ENCODE measurements at regions not wholly inside any gene's neighbourhood (a gene's known extent, or its start where the extent isn't known, plus 50 kb on each side); places are given as distances from the start of the nearest gene placed in this dataset.

GRCh38 chr17:68718465-68718864 is 117.3 kb upstream of the FAM20A start:
- no peak overlapping the region for H3K4me3 ChIP-seq
- H3K9me3 ChIP-seq, result no peaks in the 10 kb centered on the region
- intact Hi-C loops (cut with DNase I; ENCODE audit: low total_unique reads) (no loop called here), in situ Hi-C loops (cut with MboI; ENCODE audit: low pct_ligation_motif_present in 1 of 4, low pct_unique_long_range_greater_than_20kb in 1 of 4, low sequenced_read_pairs in 3 of 4) (no loop called here)
- no peaks in the 10 kb centered on the region for H3K4me1 ChIP-seq
- no peaks in the 10 kb centered on the region for H3K36me3 ChIP-seq
- no peak overlapping the region for H3K27ac ChIP-seq
- DNase-seq, result no peak
- TF ChIP-seq POLR2AphosphoS5 (IDR thresholded peaks at IDR 0.05), result no peak
- TF ChIP-seq CTCF (IDR thresholded peaks at IDR 0.05), result no peak
- TF ChIP-seq EP300 (IDR thresholded peaks at IDR 0.05; ENCODE audit: low read depth), result no peak
- TF ChIP-seq POLR2A (IDR thresholded peaks at IDR 0.05), result no peak
- no peaks in the 10 kb centered on the region for H3K27me3 ChIP-seq

GRCh38 chr17:68714676-68715075 is 113.5 kb upstream of the FAM20A start:
- H3K36me3 ChIP-seq, result no peaks in the 10 kb centered on the region
- no peak overlapping the region for H3K27ac ChIP-seq
- H3K4me3 ChIP-seq, result no peak overlapping the region
- DNase-seq, result no peak
- intact Hi-C loops (cut with DNase I; ENCODE audit: low total_unique reads), result no loop called here
- no peak for TF ChIP-seq POLR2A (IDR thresholded peaks at IDR 0.05)
- no peak for TF ChIP-seq POLR2AphosphoS5 (IDR thresholded peaks at IDR 0.05)
- no peak for TF ChIP-seq CTCF (IDR thresholded peaks at IDR 0.05)
- no peak for TF ChIP-seq EP300 (IDR thresholded peaks at IDR 0.05; ENCODE audit: low read depth)
- 69% methylated on average over 2 of the region's 2 CpGs; no CpG with 5 or more reads in 1 of the 2 donors for WGBS, 2 donors (ENCODE audit: low coverage in 1 of 2)
- H3K4me1 ChIP-seq, result no peaks in the 10 kb centered on the region
- H3K27me3 ChIP-seq, result no peaks in the 10 kb centered on the region
- in situ Hi-C loops (cut with MboI; ENCODE audit: low pct_ligation_motif_present in 1 of 4, low pct_unique_long_range_greater_than_20kb in 1 of 4, low sequenced_read_pairs in 3 of 4), result no loop called here
- no peaks in the 10 kb centered on the region for H3K9me3 ChIP-seq

GRCh38 chr17:68711858-68712257 is 110.7 kb upstream of the FAM20A start:
- Histone ChIP-seq H3K27me3 (no peaks in the 10 kb centered on the region), H3K36me3 (no peaks in the 10 kb centered on the region), H3K4me3 (no peak overlapping the region), H3K4me1 (no peaks in the 10 kb centered on the region), H3K27ac (no peak overlapping the region), H3K9me3 (no peaks in the 10 kb centered on the region)
- TF ChIP-seq POLR2AphosphoS5 (IDR thresholded peaks at IDR 0.05) (no peak), EP300 (IDR thresholded peaks at IDR 0.05; ENCODE audit: low read depth) (no peak), POLR2A (IDR thresholded peaks at IDR 0.05) (no peak), CTCF (IDR thresholded peaks at IDR 0.05) (no peak)
- intact Hi-C loops (cut with DNase I; ENCODE audit: low total_unique reads), result no loop called here
- in situ Hi-C loops (cut with MboI; ENCODE audit: low pct_ligation_motif_present in 1 of 4, low pct_unique_long_range_greater_than_20kb in 1 of 4, low sequenced_read_pairs in 3 of 4), result no loop called here
- no peak for DNase-seq
- 29 to 39% methylated on average over 4 of the region's 4 CpGs for WGBS, 2 donors (ENCODE audit: low coverage in 1 of 2)

- Histone ChIP-seq H3K36me3 (no peaks in the 10 kb centered on the region), H3K4me3 (no peak overlapping the region), H3K4me1 (no peaks in the 10 kb centered on the region), H3K9me3 (no peaks in the 10 kb centered on the region), H3K27me3 (no peaks in the 10 kb centered on the region), H3K27ac (no peak overlapping the region)
- 93% methylated on average over 1 of the region's 1 CpG; no CpG with 5 or more reads in 1 of the 2 donors for WGBS, 2 donors (ENCODE audit: low coverage in 1 of 2)
- DNase-seq, result no peak
- in situ Hi-C loops (cut with MboI; ENCODE audit: low pct_ligation_motif_present in 1 of 4, low pct_unique_long_range_greater_than_20kb in 1 of 4, low sequenced_read_pairs in 3 of 4), result no loop called here
- TF ChIP-seq POLR2A (IDR thresholded peaks at IDR 0.05), result no peak
- TF ChIP-seq CTCF (IDR thresholded peaks at IDR 0.05), result no peak
- no peak for TF ChIP-seq EP300 (IDR thresholded peaks at IDR 0.05; ENCODE audit: low read depth)
- TF ChIP-seq POLR2AphosphoS5 (IDR thresholded peaks at IDR 0.05), result no peak
- intact Hi-C loops (cut with DNase I; ENCODE audit: low total_unique reads), result no loop called here
These were observed 109.8 kb upstream of the FAM20A start for GRCh38 chr17:68710976-68711375.

All from transverse colon (tissue), 4 donors.